Calu3 (cell line): ENCODE measurements at regions not wholly inside any gene's neighbourhood (a gene's known extent, or its start where the extent isn't known, plus 50 kb on each side); places are given as distances from the start of the nearest gene placed in this dataset.

Experiments used
- BruUV-seq: library from RNA; stranded (reverse); fragments of 400-500 nt; replicated peaks from 2 replicates; lab custom pipeline; 2021; lab: Mats Ljungman, UMichigan
- CTCF ChIA-PET: fragments of 300-600 bp; sonication (Branson Sonifier 250); formaldehyde crosslinking; loops from one replicate; lab custom pipeline; 2022; ENCODE audit warnings: antibody characterized with exemption; lab: Charles Lee
- DNase-seq: peaks from one replicate; pipeline ENCODE4 v3.0.0; 2022
- H3K27ac Mint-ChIP-seq: one replicate; pipeline ENCODE4 v1.8.0; 2022; ENCODE audit warnings: mixed read lengths; ENCODE audit not compliant: unreplicated experiment
- H3K27me3 Mint-ChIP-seq: one replicate; pipeline ENCODE4 v1.8.0; 2022; ENCODE audit warnings: mixed read lengths; ENCODE audit not compliant: unreplicated experiment
- H3K36me3 Mint-ChIP-seq: one replicate; pipeline ENCODE4 v1.8.0; 2022; ENCODE audit warnings: mild to moderate bottlenecking, moderate library complexity, mixed read lengths; ENCODE audit not compliant: insufficient read depth, unreplicated experiment
- H3K4me1 Mint-ChIP-seq: one replicate; pipeline ENCODE4 v1.8.0; 2022; ENCODE audit warnings: mild to moderate bottlenecking, low read depth, mixed read lengths; ENCODE audit not compliant: unreplicated experiment
- H3K4me3 Mint-ChIP-seq: one replicate; pipeline ENCODE4 v1.8.0; 2022; ENCODE audit warnings: mild to moderate bottlenecking, low read depth, moderate library complexity, mixed read lengths; ENCODE audit not compliant: unreplicated experiment
- H3K9me3 Mint-ChIP-seq: one replicate; pipeline ENCODE4 v1.8.0; 2022; ENCODE audit warnings: low read depth, mixed read lengths; ENCODE audit not compliant: unreplicated experiment
- intact Hi-C: fragments of 100-400 bp; cut with micrococcal nuclease; formaldehyde crosslinking; loops from one replicate; pipeline ENCODE4 v1.10.0; 2022; ENCODE audit not compliant: unreplicated experiment
- TF ChIP-seq, protein P1 (sequence below): fragments of 200-600 bp; IDR thresholded peaks from one replicate; pipeline ENCODE4 v1.8.0; 2022; ENCODE audit warnings: antibody characterized with exemption; ENCODE audit not compliant: unreplicated experiment

DNA sequence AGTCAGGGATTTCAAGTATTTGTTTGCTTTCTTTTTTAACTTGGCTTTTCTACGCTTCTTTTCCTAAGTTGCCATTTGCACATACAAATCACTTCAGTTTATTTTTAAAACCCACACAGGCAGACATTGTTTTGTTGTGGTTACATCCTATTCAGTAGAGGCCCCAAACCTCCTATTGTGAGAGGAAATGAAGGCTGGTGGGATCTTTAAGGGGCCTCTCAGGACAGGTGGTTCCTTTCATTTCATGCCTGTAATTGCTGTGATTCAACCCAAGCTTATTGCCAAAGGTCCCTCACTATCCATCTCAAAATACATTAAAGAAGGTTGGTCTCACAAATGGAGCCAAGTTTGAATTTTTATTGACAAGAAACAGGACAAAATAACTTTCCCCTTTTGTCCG is 257.1 kb downstream of the ADAMTS20 start:
- no peaks in the 10 kb centered on the region for H3K9me3 Mint-ChIP-seq
- BruUV-seq = no TSS peak
- DNase-seq = no peak
- H3K36me3 Mint-ChIP-seq = no peaks in the 10 kb centered on the region
- no peak overlapping the region for H3K27ac Mint-ChIP-seq
- TF ChIP-seq, protein P1, sequence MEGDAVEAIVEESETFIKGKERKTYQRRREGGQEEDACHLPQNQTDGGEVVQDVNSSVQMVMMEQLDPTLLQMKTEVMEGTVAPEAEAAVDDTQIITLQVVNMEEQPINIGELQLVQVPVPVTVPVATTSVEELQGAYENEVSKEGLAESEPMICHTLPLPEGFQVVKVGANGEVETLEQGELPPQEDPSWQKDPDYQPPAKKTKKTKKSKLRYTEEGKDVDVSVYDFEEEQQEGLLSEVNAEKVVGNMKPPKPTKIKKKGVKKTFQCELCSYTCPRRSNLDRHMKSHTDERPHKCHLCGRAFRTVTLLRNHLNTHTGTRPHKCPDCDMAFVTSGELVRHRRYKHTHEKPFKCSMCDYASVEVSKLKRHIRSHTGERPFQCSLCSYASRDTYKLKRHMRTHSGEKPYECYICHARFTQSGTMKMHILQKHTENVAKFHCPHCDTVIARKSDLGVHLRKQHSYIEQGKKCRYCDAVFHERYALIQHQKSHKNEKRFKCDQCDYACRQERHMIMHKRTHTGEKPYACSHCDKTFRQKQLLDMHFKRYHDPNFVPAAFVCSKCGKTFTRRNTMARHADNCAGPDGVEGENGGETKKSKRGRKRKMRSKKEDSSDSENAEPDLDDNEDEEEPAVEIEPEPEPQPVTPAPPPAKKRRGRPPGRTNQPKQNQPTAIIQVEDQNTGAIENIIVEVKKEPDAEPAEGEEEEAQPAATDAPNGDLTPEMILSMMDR = no peak
- intact Hi-C loops = no loop called here
- CTCF ChIA-PET = no interaction called here
- H3K4me1 Mint-ChIP-seq = no peaks in the 10 kb centered on the region
- H3K4me3 Mint-ChIP-seq = no peak overlapping the region
- no peaks in the 10 kb centered on the region for H3K27me3 Mint-ChIP-seq

GRCh38 chr12:43294147-43294546 is 257.9 kb downstream of the ADAMTS20 start:
- H3K4me3 Mint-ChIP-seq = no peak overlapping the region
- H3K27me3 Mint-ChIP-seq = no peaks in the 10 kb centered on the region
- intact Hi-C loops = no loop called here
- BruUV-seq = no TSS peak
- H3K36me3 Mint-ChIP-seq = no peaks in the 10 kb centered on the region
- H3K27ac Mint-ChIP-seq = no peak overlapping the region
- CTCF ChIA-PET = no interaction called here
- H3K4me1 Mint-ChIP-seq = no peaks in the 10 kb centered on the region
- no peak for DNase-seq
- TF ChIP-seq, protein P1 = no peak
- H3K9me3 Mint-ChIP-seq = no peaks in the 10 kb centered on the region

- TF ChIP-seq, protein P1 = no peak
- Mint-ChIP-seq H3K4me3 (no peak overlapping the region), H3K27ac (no peak overlapping the region), H3K9me3 (no peaks in the 10 kb centered on the region), H3K4me1 (no peaks in the 10 kb centered on the region), H3K27me3 (no peaks in the 10 kb centered on the region), H3K36me3 (no peaks in the 10 kb centered on the region)
- CTCF ChIA-PET = no interaction called here
- no peak for DNase-seq
- BruUV-seq = no TSS peak
- intact Hi-C loops = no loop called here
Measured at GRCh38 chr12:43293396-43293795, 258.6 kb downstream of the ADAMTS20 start.

GRCh38 chr12:43292699-43293098 is 259.3 kb downstream of the ADAMTS20 start:
- H3K27ac Mint-ChIP-seq = no peak overlapping the region
- no peak for DNase-seq

More at GRCh38 chr12:43292699-43293098, 259.3 kb downstream of the ADAMTS20 start:
- CTCF ChIA-PET = no interaction called here
- Mint-ChIP-seq H3K9me3 (no peaks in the 10 kb centered on the region), H3K4me1 (no peaks in the 10 kb centered on the region), H3K36me3 (no peaks in the 10 kb centered on the region), H3K27me3 (no peaks in the 10 kb centered on the region), H3K4me3 (no peak overlapping the region)
- BruUV-seq = no TSS peak
- intact Hi-C loops = no loop called here
- TF ChIP-seq, protein P1 = no peak
